ENCODE measurements at regions not wholly inside any gene's neighbourhood (a gene's known extent, or its start where the extent isn't known, plus 50 kb on each side); places are given as distances from the start of the nearest gene placed in this dataset.

DNA sequence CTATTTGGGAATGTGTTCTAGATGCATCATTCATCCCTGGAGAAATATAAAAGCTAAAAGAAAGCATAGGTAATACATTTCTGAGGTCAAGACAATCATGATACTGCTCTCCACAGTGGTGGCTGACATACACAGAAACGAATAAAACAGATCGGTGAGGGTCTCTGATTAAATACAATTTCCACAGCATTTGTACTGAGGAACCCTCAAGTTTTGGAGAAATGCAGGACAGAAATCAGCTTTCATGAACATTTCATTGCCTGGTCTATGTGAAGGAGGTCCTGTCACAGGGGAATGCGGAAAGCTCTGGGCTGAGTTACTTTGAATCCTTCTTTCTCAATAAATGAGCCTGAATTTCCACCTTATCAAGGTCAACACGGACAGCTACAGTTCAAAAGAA is 67.9 kb upstream of the ITGB1 start (continued):
- TF ChIP-seq ZNF510 (tag by site-specific recombination; IDR thresholded peaks at IDR 0.05; ENCODE audit: insufficient replicate concordance) (no peak), ZNF548 (tag by site-specific recombination; IDR thresholded peaks at IDR 0.05) (no peak), ZNF37A (tag by site-specific recombination; IDR thresholded peaks at IDR 0.05) (no peak), ZNF292 (tag by site-specific recombination; IDR thresholded peaks at IDR 0.05; ENCODE audit: borderline replicate concordance, low read depth) (no peak), ZNF670 (tag by site-specific recombination; IDR thresholded peaks at IDR 0.05; ENCODE audit: low read depth) (no peak)

DNA sequence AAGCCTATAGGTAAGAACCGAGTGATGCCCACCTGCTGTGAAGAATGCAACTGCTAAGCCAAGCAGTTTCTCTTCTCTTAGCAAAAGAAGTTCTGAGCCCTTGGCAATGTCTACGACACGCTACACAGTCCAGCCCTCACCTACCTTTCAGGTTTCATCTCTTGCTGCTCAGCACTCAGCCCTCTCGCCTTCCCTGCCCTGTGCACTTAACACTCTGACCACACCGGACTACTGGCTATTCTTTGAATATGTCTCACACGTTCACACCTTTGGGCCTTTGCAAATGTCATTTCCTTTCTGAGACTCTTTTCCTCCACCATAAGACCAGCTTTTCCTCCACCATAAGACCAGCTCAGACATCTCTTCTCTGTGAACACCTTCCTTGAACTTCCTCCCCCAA is 67.0 kb upstream of the ITGB1 start:
- Histone ChIP-seq H3K27ac (ENCODE audit: extremely low read depth, low read depth, low read length) (no peak overlapping the region), H3K9me3 (ENCODE audit: control insufficient read depth, insufficient read depth, low read depth, low read length) (no peaks in the 10 kb centered on the region), H3K36me3 (ENCODE audit: control insufficient read depth in 2 of 2, insufficient read depth in 1 of 2, low read length in 2 of 2) (no peaks in the 10 kb centered on the region), H3K4me1 (ENCODE audit: control insufficient read depth, insufficient read depth, low read length) (no peaks in the 10 kb centered on the region), H3K4me3 (ENCODE audit: low read depth, low read length) (no peak overlapping the region)
- no peak for TF ChIP-seq MEIS1 (CRISPR knock-in tag; IDR thresholded peaks at IDR 0.05; ENCODE audit: borderline replicate concordance)
- TF ChIP-seq ZNF280D (tag by site-specific recombination; IDR thresholded peaks at IDR 0.05), result no peak
- TF ChIP-seq, protein P1, sequence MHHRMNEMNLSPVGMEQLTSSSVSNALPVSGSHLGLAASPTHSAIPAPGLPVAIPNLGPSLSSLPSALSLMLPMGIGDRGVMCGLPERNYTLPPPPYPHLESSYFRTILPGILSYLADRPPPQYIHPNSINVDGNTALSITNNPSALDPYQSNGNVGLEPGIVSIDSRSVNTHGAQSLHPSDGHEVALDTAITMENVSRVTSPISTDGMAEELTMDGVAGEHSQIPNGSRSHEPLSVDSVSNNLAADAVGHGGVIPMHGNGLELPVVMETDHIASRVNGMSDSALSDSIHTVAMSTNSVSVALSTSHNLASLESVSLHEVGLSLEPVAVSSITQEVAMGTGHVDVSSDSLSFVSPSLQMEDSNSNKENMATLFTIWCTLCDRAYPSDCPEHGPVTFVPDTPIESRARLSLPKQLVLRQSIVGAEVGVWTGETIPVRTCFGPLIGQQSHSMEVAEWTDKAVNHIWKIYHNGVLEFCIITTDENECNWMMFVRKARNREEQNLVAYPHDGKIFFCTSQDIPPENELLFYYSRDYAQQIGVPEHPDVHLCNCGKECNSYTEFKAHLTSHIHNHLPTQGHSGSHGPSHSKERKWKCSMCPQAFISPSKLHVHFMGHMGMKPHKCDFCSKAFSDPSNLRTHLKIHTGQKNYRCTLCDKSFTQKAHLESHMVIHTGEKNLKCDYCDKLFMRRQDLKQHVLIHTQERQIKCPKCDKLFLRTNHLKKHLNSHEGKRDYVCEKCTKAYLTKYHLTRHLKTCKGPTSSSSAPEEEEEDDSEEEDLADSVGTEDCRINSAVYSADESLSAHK (tag by site-specific recombination; IDR thresholded peaks at IDR 0.05), result no peak
- TF ChIP-seq SCRT2 (tag by site-specific recombination; IDR thresholded peaks at IDR 0.05), result no peak
- TF ChIP-seq ZNF24 (tag by site-specific recombination; IDR thresholded peaks at IDR 0.05), result no peak
- TF ChIP-seq, protein P2, sequence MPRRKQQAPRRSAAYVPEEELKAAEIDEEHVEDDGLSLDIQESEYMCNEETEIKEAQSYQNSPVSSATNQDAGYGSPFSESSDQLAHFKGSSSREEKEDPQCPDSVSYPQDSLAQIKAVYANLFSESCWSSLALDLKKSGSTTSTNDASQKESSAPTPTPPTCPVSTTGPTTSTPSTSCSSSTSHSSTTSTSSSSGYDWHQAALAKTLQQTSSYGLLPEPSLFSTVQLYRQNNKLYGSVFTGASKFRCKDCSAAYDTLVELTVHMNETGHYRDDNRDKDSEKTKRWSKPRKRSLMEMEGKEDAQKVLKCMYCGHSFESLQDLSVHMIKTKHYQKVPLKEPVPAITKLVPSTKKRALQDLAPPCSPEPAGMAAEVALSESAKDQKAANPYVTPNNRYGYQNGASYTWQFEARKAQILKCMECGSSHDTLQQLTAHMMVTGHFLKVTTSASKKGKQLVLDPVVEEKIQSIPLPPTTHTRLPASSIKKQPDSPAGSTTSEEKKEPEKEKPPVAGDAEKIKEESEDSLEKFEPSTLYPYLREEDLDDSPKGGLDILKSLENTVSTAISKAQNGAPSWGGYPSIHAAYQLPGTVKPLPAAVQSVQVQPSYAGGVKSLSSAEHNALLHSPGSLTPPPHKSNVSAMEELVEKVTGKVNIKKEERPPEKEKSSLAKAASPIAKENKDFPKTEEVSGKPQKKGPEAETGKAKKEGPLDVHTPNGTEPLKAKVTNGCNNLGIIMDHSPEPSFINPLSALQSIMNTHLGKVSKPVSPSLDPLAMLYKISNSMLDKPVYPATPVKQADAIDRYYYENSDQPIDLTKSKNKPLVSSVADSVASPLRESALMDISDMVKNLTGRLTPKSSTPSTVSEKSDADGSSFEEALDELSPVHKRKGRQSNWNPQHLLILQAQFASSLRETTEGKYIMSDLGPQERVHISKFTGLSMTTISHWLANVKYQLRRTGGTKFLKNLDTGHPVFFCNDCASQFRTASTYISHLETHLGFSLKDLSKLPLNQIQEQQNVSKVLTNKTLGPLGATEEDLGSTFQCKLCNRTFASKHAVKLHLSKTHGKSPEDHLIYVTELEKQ (tag by site-specific recombination; IDR thresholded peaks at IDR 0.05; ENCODE audit: borderline replicate concordance), result no peak
- no peak for TF ChIP-seq ZNF221 (tag by site-specific recombination; IDR thresholded peaks at IDR 0.05; ENCODE audit: borderline replicate concordance)
- TF ChIP-seq ZNF518A (tag by site-specific recombination; conservative IDR thresholded peaks at IDR 0.05; ENCODE audit: low read depth), result no peak
- TF ChIP-seq ZNF747 (tag by site-specific recombination; IDR thresholded peaks at IDR 0.05), result no peak
- no peak for TF ChIP-seq KLF10 (tag by site-specific recombination; IDR thresholded peaks at IDR 0.05)
- TF ChIP-seq, protein P3, sequence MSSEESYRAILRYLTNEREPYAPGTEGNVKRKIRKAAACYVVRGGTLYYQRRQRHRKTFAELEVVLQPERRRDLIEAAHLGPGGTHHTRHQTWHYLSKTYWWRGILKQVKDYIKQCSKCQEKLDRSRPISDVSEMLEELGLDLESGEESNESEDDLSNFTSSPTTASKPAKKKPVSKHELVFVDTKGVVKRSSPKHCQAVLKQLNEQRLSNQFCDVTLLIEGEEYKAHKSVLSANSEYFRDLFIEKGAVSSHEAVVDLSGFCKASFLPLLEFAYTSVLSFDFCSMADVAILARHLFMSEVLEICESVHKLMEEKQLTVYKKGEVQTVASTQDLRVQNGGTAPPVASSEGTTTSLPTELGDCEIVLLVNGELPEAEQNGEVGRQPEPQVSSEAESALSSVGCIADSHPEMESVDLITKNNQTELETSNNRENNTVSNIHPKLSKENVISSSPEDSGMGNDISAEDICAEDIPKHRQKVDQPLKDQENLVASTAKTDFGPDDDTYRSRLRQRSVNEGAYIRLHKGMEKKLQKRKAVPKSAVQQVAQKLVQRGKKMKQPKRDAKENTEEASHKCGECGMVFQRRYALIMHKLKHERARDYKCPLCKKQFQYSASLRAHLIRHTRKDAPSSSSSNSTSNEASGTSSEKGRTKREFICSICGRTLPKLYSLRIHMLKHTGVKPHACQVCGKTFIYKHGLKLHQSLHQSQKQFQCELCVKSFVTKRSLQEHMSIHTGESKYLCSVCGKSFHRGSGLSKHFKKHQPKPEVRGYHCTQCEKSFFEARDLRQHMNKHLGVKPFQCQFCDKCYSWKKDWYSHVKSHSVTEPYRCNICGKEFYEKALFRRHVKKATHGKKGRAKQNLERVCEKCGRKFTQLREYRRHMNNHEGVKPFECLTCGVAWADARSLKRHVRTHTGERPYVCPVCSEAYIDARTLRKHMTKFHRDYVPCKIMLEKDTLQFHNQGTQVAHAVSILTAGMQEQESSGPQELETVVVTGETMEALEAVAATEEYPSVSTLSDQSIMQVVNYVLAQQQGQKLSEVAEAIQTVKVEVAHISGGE (tag by site-specific recombination; conservative IDR thresholded peaks at IDR 0.05; ENCODE audit: low read depth), result no peak
- ChIA-PET POLR2A (no interaction called here), CTCF (interaction anchor here (0.6 to 0.7 kb wide), 2 partner anchors 16 to 1574 kb away, joined by 4 to 5 read pairs; no protein-coding TSS in a partner anchor)

All from HEK293 (cell line).